Retinal pigment epithelial cell (primary cell): ENCODE measurements at regions not wholly inside any gene's neighbourhood (a gene's known extent, or its start where the extent isn't known, plus 50 kb on each side); places are given as distances from the start of the nearest gene placed in this dataset.
"Not testable (repeated sequence)": the region's sequence is repeated elsewhere in the genome, so short reads cannot be mapped to it uniquely, and the experiment has no call there.

Experiments
- DNase-seq: peaks from one replicate; pipeline ENCODE4 v3.0.0-alpha.2; 2010; ENCODE audit warnings: low read depth
- H3K4me3 ChIP-seq: 2 replicates; pipeline ENCODE4 v1.5.1; 2011; ENCODE audit warnings: mild to moderate bottlenecking, low read length, control low read depth, moderate library complexity
- CTCF ChIP-seq: conservative IDR thresholded peaks from 2 replicates; pipeline ENCODE4 v1.5.1; 2011; ENCODE audit warnings: low read depth, low read length, control low read depth, inconsistent platforms

GRCh38 chrX:74090049-74090448 lies 213.9 kb upstream of the ZCCHC13 start:
- H3K4me3 ChIP-seq = no peak overlapping the region
- TF ChIP-seq CTCF = no peak
- no peak for DNase-seq

- no peak for DNase-seq
- H3K4me3 ChIP-seq = no peak overlapping the region
- no peak for TF ChIP-seq CTCF
These were observed 218.2 kb upstream of the ZCCHC13 start for GRCh38 chrX:74085642-74086236.

GRCh38 chrX:74080165-74080564 lies 223.8 kb upstream of the ZCCHC13 start:
- DNase-seq = no peak
- no peak overlapping the region for H3K4me3 ChIP-seq
- no peak for TF ChIP-seq CTCF

DNA sequence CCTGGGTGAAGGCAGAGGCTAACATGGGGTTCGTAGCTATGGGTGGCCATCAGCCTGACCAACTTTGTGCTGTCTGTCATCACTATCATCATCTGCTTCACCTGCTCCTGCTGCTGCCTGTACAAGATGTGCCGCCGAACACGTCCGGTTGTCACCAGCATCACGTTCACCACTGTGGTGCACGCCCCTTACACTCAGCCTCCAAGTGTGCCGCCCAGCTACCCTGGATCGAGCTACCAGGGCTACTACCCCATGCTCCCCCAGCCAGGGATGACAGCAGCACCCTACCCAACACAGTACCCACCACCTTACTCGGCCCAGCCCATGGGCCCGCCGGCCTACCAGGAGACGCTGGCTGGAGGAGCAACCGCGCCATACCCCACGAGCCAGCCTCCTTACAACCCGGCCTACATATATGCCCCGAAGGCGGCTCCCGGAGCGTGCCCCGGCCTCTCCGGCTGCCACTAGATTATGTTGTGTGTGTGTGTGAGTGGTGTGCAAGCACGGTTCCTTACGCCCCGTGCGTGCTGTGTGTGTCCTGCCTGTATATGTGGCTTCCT lies 213.4 kb upstream of the XIST start:
- TF ChIP-seq CTCF = no peak
- no peak overlapping the region for H3K4me3 ChIP-seq
- DNase-seq = no peak

DNA sequence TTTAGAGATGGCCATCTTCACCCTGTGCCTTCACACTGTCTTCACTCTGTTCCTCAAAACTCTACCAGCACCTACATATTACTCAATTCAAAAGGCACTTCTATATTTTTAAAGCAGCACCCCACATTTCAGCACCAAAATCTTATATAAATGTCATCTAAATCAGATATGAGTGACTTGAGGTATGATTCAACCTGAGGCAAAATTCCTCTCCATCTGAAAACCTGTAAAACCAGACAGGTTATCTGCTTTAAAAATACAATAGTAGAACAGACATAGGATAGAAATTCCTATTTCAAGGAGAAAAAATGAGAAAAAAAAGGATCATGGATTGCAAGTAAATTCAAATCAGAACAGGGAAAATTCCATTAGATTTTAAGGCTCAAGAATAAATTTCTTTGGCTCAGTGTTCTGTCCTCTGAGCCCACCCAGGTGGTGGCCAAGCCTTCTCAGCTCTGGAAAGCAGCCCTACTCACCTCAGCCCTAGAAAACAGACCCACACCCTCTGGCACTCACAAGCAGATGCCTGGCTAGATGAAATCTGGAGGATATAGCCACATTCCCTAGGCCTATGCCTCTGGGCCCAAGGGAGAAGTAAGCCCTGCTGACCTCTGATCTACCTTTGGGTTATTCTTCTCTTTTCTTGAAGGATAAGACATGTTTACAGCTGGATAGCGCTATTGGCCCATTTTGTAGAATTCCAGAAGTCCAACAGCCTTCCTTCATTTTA lies 211.1 kb upstream of the XIST start:
- no peak for TF ChIP-seq CTCF
- DNase-seq = no peak
- H3K4me3 ChIP-seq = no peak overlapping the region

DNA sequence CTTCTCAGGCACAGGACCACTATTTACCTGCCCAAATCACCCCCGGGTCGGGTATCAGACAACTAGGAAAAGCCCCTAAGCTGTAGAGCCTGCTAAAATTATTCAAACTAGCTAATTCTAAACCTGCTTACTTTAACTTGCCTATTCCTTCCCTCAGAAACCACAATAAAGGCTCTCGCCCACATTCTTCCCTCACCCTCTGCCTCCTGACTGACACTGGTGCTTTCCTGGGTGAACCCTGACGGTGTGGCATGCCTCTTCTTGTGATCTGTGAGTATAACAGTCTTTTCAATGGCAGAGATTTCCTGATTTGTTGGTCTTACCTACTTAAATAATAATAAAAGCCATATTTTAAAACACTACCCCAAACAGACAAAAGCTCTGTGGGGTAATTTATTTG lies 209.4 kb upstream of the XIST start:
- H3K4me3 ChIP-seq = no peak overlapping the region
- TF ChIP-seq CTCF = no peak
- no peak for DNase-seq

GRCh38 chrX:74049126-74049525 lies 196.6 kb upstream of the XIST start:
- no peak for TF ChIP-seq CTCF
- H3K4me3 ChIP-seq = no peak overlapping the region
- no peak for DNase-seq

- not testable (repeated sequence) for H3K4me3 ChIP-seq, DNase-seq
These were observed 181.6 kb upstream of the XIST start for GRCh38 chrX:74034066-74034465.

- not testable (repeated sequence) for DNase-seq, H3K4me3 ChIP-seq
These were observed 179.0 kb upstream of the XIST start for GRCh38 chrX:74031527-74031926.

DNA sequence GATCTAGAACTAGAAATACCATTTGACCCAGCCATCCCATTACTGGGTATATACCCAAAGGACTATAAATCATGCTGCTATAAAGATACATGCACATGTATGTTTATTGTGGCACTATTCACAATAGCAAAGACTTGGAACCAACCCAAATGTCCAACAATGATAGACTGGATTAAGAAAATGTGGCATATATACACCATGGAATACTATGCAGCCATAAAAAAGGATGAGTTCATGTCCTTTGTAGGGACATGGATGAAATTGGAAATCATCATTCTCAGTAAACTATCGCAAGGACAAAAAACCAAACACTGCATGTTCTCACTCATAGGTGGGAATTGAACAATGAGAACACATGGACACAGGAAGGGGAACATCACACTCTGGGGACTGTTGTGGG lies 178.3 kb upstream of the XIST start:
- not testable (repeated sequence) for H3K4me3 ChIP-seq, DNase-seq

DNA sequence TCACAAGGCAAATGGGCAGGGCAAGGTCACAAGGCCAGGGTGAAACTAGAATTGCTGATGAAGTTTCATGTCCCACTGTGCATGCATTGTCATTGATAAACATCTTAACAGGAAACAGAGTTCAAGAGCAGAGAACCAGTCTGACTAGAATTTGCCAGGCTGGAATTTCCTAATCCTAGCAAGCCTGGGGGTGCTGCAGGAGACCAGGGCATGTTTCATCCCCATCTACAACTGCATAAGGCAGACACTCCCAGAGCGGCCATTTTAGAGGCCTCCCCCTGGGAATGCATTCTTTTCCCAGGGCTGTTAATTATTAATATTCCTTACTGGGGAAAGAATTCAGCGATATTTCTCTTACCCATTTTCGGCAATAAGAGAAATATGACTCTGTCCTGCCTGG lies 172.6 kb upstream of the XIST start:
- not testable (repeated sequence) for H3K4me3 ChIP-seq, DNase-seq
